ENCODE measurements at regions not wholly inside any gene's neighbourhood (a gene's known extent, or its start where the extent isn't known, plus 50 kb on each side); places are given as distances from the start of the nearest gene placed in this dataset.

- POLR2A ChIA-PET: no interaction called here
- TF ChIP-seq CTCF (IDR thresholded peaks at IDR 0.05; ENCODE audit: insufficient read depth, low read depth, low read length): no peak
- DNase-seq (ENCODE audit: low read depth): no peak
- Histone ChIP-seq H3K36me3 (ENCODE audit: control insufficient read depth, insufficient read depth, low read length) (no peaks in the 10 kb centered on the region), H3K27me3 (ENCODE audit: control insufficient read depth, insufficient read depth, low read length) (no peaks in the 10 kb centered on the region; the same call in 1 of the 2 replicates), H3K4me3 (ENCODE audit: low read depth, low read length) (no peak overlapping the region)
- CTCF ChIA-PET: interaction anchor here (0.8 to 2.8 kb wide), 8 partner anchors 10 to 187 kb away, joined by 3 to 12 read pairs (median 5); no protein-coding TSS in a partner anchor
These were observed 118.7 kb upstream of the IGLL5 start for GRCh38 chr22:22768885-22769284.

GRCh38 chr22:22769434-22770279 is 118.0 kb upstream of the IGLL5 start:
- Histone ChIP-seq H3K4me3 (ENCODE audit: low read depth, low read length) (no peak overlapping the region), H3K36me3 (ENCODE audit: control insufficient read depth, insufficient read depth, low read length) (no peaks in the 10 kb centered on the region), H3K27me3 (ENCODE audit: control insufficient read depth, insufficient read depth, low read length) (no peaks in the 10 kb centered on the region; the same call in 1 of the 2 replicates)
- TF ChIP-seq CTCF (IDR thresholded peaks at IDR 0.05; ENCODE audit: insufficient read depth, low read depth, low read length): no peak
- ChIA-PET CTCF (interaction anchor here (0.8 to 2.8 kb wide), 13 partner anchors 11 to 191 kb away, joined by 3 to 12 read pairs (median 4); no protein-coding TSS in a partner anchor), POLR2A (no interaction called here)
- no peak for DNase-seq (ENCODE audit: low read depth)

GRCh38 chr22:22770280-22770871 is 117.2 kb upstream of the IGLL5 start:
- peak; percentile 79 for TF ChIP-seq CTCF (IDR thresholded peaks at IDR 0.05; ENCODE audit: insufficient read depth, low read depth, low read length)
- CTCF ChIA-PET: interaction anchor here (0.8 to 2.8 kb wide), 11 partner anchors 10 to 190 kb away, joined by 3 to 12 read pairs (median 4); no protein-coding TSS in a partner anchor
- no peaks in the 10 kb centered on the region; the same call in 1 of the 2 replicates for H3K27me3 ChIP-seq (ENCODE audit: control insufficient read depth, insufficient read depth, low read length)
- DNase-seq (ENCODE audit: low read depth): no peak
- H3K36me3 ChIP-seq (ENCODE audit: control insufficient read depth, insufficient read depth, low read length): no peaks in the 10 kb centered on the region
- POLR2A ChIA-PET: no interaction called here
- H3K4me3 ChIP-seq (ENCODE audit: low read depth, low read length): no peak overlapping the region

GRCh38 chr22:22770881-22771280 is 116.7 kb upstream of the IGLL5 start:
- TF ChIP-seq CTCF (IDR thresholded peaks at IDR 0.05; ENCODE audit: insufficient read depth, low read depth, low read length): no peak
- CTCF ChIA-PET: interaction anchor here (0.8 to 2.8 kb wide), 10 partner anchors 10 to 190 kb away, joined by 3 to 12 read pairs (median 4); no protein-coding TSS in a partner anchor
- no peaks in the 10 kb centered on the region for H3K36me3 ChIP-seq (ENCODE audit: control insufficient read depth, insufficient read depth, low read length)
- no peak overlapping the region for H3K4me3 ChIP-seq (ENCODE audit: low read depth, low read length)
- no peak for DNase-seq (ENCODE audit: low read depth)
- no peaks in the 10 kb centered on the region; the same call in 1 of the 2 replicates for H3K27me3 ChIP-seq (ENCODE audit: control insufficient read depth, insufficient read depth, low read length)
- POLR2A ChIA-PET: no interaction called here
